Body of pancreas (tissue), 4 donors: ENCODE measurements at regions not wholly inside any gene's neighbourhood (a gene's known extent, or its start where the extent isn't known, plus 50 kb on each side); places are given as distances from the start of the nearest gene placed in this dataset.

ENCODE experiments used
- ATAC-seq: fragments of 150-250 bp; one replicate; pipeline ENCODE4 v1.9.1; 2016
- DNase-seq, 4 donors: peaks; one replicate each; pipeline ENCODE4 v3.0.0-alpha.2; 2019
- H3K27ac ChIP-seq, 4 donors: fragments of 200-600 bp; sonication (generic); 1 replicate in 3 of 4; 2 replicates in 1 of 4; pipeline versions ENCODE4 v1.5.1 to v1.6.1; 2016 to 2019; ENCODE audit warnings: mild to moderate bottlenecking in 1 of 4, mixed read lengths in 1 of 4, moderate library complexity in 1 of 4
- H3K27me3 ChIP-seq, 2 donors: fragments of 200-600 bp; sonication (generic); one replicate each; pipeline ENCODE4 v1.6.0; 2016; ENCODE audit warnings: mild to moderate bottlenecking in 1 of 2
- H3K36me3 ChIP-seq, 2 donors: fragments of 200-600 bp; sonication (generic); replicated peaks in 1 of 2; 2 replicates each; pipeline ENCODE4 v1.5.1; 2016; ENCODE audit warnings: low read depth in 2 of 2; ENCODE audit not compliant: insufficient read depth in 1 of 2
- H3K4me1 ChIP-seq: fragments of 200-600 bp; sonication (generic); one replicate; pipeline ENCODE4 v1.6.0; 2016
- H3K4me3 ChIP-seq, 2 donors: fragments of 200-600 bp; sonication (generic); 1 replicate in 1 of 2; 2 replicates in 1 of 2; pipeline ENCODE4 v1.5.1; 2016 to 2019
- H3K9me3 ChIP-seq, 3 donors: fragments of 200-600 bp; sonication (generic); 1 replicate in 2 of 3; 2 replicates in 1 of 3; pipeline ENCODE4 v1.5.1; 2016
- POLR2A ChIP-seq, 3 donors: fragments of 450-650 bp; IDR thresholded peaks; one replicate each; pipeline ENCODE4 v1.6.1; 2016; ENCODE audit warnings: antibody characterized with exemption in 3 of 3, mild to moderate bottlenecking in 2 of 3
- WGBS, 2 donors: methylation state at CpG; one replicate each; pipeline ENCODE4 v1.1.5; 2017; 5-methylcytosine and 5-hydroxymethylcytosine counted together
- intact Hi-C: fragments of 100-400 bp; cut with DNase I; formaldehyde crosslinking; loops from one replicate; pipeline ENCODE4 v1.15.1; 2023
- TF ChIP-seq, protein P1 (sequence below), 7 experiments: fragments of 450-650 bp in 4 of 7; fragments of 200-600 bp in 3 of 7; sonication (generic) in 3 of 7; IDR thresholded peaks; one replicate each; pipeline ENCODE4 v1.5.1; 2016 to 2019; ENCODE audit warnings: antibody characterized with exemption in 7 of 7

DNA sequence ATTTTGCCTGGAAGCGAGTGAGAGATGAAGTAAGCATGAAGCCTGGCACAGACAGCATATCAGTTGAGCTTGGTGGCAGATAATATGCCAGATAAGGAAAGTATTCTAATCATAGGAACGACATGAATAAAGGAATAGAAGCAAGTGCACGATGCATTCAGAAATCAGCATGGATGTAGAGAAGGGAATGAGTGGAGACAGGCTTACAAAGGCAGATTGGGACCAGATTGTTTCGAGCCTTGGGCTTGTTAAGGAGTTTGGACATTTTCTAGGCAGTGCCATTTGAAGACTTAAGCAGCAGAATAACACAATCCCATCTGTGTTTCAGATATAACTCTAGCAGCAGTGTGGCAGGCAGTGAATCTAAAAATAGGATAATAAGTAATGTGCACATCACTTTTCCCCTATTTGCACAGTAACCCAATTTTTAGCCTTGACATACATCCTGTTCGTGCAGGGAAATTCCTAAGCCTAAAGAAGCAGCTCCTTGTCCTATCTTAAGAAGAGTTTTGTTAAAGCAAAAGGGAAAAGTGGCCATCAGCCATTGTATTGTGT is 450.2 kb downstream of the PLCL1 start:
- no peak overlapping the region for H3K27ac ChIP-seq
- no peaks in the 10 kb centered on the region for H3K27me3 ChIP-seq
- H3K36me3 ChIP-seq: no peaks in the 10 kb centered on the region
- 51 to 52% methylated on average over 5 of the region's 5 CpGs for WGBS, 2 donors
- H3K4me3 ChIP-seq: no peak overlapping the region
- no peak for DNase-seq
- TF ChIP-seq, protein P1, sequence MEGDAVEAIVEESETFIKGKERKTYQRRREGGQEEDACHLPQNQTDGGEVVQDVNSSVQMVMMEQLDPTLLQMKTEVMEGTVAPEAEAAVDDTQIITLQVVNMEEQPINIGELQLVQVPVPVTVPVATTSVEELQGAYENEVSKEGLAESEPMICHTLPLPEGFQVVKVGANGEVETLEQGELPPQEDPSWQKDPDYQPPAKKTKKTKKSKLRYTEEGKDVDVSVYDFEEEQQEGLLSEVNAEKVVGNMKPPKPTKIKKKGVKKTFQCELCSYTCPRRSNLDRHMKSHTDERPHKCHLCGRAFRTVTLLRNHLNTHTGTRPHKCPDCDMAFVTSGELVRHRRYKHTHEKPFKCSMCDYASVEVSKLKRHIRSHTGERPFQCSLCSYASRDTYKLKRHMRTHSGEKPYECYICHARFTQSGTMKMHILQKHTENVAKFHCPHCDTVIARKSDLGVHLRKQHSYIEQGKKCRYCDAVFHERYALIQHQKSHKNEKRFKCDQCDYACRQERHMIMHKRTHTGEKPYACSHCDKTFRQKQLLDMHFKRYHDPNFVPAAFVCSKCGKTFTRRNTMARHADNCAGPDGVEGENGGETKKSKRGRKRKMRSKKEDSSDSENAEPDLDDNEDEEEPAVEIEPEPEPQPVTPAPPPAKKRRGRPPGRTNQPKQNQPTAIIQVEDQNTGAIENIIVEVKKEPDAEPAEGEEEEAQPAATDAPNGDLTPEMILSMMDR (IDR thresholded peaks at IDR 0.05): no peak
- no peak for TF ChIP-seq POLR2A (IDR thresholded peaks at IDR 0.05)
- ATAC-seq: no peak
- no peaks in the 10 kb centered on the region for H3K9me3 ChIP-seq
- H3K4me1 ChIP-seq: no peaks in the 10 kb centered on the region
- intact Hi-C loops: no loop called here

DNA sequence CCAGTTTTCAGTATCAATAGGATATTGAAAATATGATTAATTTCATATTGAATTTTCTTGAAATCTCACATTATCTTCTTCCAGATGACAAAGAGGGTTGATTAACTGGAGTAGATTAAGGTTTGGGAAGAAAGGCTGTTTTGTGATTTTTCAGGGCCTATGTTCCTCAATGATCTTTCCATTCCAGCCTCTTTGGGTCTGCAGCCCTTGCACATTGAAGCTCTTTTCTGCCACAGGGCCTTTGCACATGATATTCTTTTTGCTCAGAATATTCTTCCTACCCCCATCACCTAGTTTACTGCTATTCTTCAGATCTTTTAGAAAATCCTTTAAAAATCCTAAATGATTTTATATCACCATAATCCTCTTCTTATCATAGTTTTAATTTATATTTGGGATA is 449.6 kb downstream of the PLCL1 start:
- H3K27ac ChIP-seq: no peak overlapping the region
- H3K9me3 ChIP-seq: no peaks in the 10 kb centered on the region
- no peaks in the 10 kb centered on the region for H3K4me1 ChIP-seq
- intact Hi-C loops: no loop called here
- no peak overlapping the region for H3K4me3 ChIP-seq
- no peaks in the 10 kb centered on the region for H3K36me3 ChIP-seq
- no peak for DNase-seq
- no peak for TF ChIP-seq POLR2A (IDR thresholded peaks at IDR 0.05)
- TF ChIP-seq, protein P1 (IDR thresholded peaks at IDR 0.05): no peak
- H3K27me3 ChIP-seq: no peaks in the 10 kb centered on the region
- no peak for ATAC-seq

DNA sequence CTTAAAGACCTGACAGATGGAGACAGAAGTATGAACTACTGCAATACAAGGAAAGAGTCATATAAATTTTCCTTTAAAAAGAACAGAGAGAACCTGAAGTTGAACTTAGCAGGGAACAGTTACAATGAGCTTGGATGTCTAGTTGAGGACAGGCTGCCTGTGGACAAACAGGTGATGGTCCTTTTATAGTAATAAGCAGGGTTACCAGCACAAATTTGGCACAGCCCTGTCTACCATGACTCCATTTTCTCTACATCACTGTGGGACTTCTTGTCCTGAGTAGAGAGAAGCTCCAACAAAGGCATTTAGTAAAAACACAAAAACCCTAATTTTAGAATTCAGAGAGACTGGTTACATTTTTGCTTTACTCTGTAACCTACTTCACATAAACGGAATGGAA is 448.1 kb downstream of the PLCL1 start:
- 57 to 72% methylated on average over 1 of the region's 1 CpG for WGBS, 2 donors

DNA sequence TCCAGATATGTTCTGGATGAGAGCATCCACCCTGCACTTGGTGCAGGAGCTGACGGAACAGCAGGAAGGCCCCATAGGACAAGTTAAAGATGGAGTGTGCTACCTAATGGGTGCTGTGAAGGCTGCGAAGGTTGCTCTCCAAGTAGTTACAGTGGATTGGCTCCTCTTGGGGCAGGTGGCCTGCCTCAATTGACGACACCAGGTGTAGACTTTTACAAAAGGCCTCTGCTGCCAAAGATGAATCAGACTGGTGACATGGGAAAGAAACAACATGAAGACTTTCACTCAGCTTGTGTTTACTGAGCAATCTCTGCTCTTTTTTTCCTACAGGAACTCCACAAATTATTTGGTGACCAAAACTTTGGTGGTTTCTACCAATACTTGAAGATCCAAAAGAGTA is 437.7 kb downstream of the PLCL1 start:
- Histone ChIP-seq H3K4me1 (no peaks in the 10 kb centered on the region), H3K4me3 (no peak overlapping the region), H3K27ac (no peak overlapping the region), H3K27me3 (no peaks in the 10 kb centered on the region), H3K9me3 (no peaks in the 10 kb centered on the region), H3K36me3 (no peaks in the 10 kb centered on the region)
- no peak for TF ChIP-seq POLR2A (IDR thresholded peaks at IDR 0.05)
- TF ChIP-seq, protein P1 (IDR thresholded peaks at IDR 0.05): no peak
- WGBS, 2 donors: 77 to 78% methylated on average over 3 of the region's 3 CpGs
- DNase-seq (no peak), ATAC-seq (no peak)
- intact Hi-C loops: no loop called here

More for the DNA sequence above, 448.1 kb downstream of the PLCL1 start:
- H3K27ac ChIP-seq: no peak overlapping the region
- H3K36me3 ChIP-seq: no peaks in the 10 kb centered on the region
- TF ChIP-seq, protein P1 (IDR thresholded peaks at IDR 0.05): no peak
- no peak for TF ChIP-seq POLR2A (IDR thresholded peaks at IDR 0.05)
- no peaks in the 10 kb centered on the region for H3K4me1 ChIP-seq
- intact Hi-C loops: no loop called here
- DNase-seq (no peak), ATAC-seq (no peak)
- H3K4me3 ChIP-seq: no peak overlapping the region
- H3K27me3 ChIP-seq: no peaks in the 10 kb centered on the region
- no peaks in the 10 kb centered on the region for H3K9me3 ChIP-seq

DNA sequence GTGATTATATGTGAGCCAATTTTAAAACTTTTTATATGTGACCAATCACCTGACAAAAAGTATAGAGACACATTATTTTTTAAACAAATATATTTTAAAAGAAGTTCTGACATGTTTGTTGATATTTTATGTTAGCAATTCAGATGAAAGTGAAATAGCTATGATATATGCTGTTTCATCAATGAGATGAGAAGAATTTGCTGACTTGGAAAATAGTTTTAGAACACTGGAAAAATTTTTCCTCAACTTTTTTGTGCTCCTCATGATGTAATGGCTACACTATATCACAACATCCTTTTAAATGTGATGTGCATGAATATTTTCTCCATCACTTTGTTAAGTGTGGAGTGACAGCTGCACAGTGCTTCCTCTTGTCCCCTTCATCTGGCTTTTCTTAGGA is 434.0 kb downstream of the PLCL1 start:
- DNase-seq: no peak
- Histone ChIP-seq H3K27ac (no peak overlapping the region), H3K36me3 (no peaks in the 10 kb centered on the region), H3K4me1 (no peaks in the 10 kb centered on the region), H3K4me3 (no peak overlapping the region), H3K27me3 (no peaks in the 10 kb centered on the region), H3K9me3 (no peaks in the 10 kb centered on the region)
- no peak for TF ChIP-seq POLR2A (IDR thresholded peaks at IDR 0.05)
- TF ChIP-seq, protein P1 (IDR thresholded peaks at IDR 0.05): no peak
- no peak for ATAC-seq
- intact Hi-C loops: no loop called here
